ENCODE measurements at regions not wholly inside any gene's neighbourhood (a gene's known extent, or its start where the extent isn't known, plus 50 kb on each side); places are given as distances from the start of the nearest gene placed in this dataset.

DNA sequence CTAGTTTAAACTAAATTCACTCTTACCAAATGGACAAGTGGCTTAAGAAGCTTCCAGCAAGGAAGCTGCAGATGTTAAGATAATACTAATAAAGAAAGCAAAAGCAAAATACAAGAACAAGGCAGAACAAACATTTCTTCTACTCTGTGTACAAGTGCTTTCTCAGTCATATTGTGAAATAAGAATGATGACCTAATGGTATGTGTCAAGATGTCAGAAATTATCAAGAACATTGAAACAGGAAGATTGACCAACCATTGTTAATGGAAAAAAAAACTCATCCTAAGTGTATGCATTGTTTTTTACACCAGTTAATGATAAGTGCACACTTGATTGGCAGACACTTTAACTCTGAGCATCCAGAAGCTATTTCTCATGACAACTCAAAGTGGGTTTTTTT lies 65.4 kb upstream of the P2RY1 start:
- TF ChIP-seq CEBPB (IDR thresholded peaks at IDR 0.05) (no peak), NFIC (IDR thresholded peaks at IDR 0.05) (no peak), REST (IDR thresholded peaks at IDR 0.05; ENCODE audit: low read depth) (no peak), EGR1 (IDR thresholded peaks at IDR 0.05) (no peak), CREB1 (IDR thresholded peaks at IDR 0.05; ENCODE audit: low read depth) (no peak), MAX (IDR thresholded peaks at IDR 0.05) (no peak), EP300 (IDR thresholded peaks at IDR 0.05; ENCODE audit: borderline replicate concordance) (no peak), ZBTB7A (IDR thresholded peaks at IDR 0.05; ENCODE audit: low read depth) (no peak)
